SK-N-SH (cell line): ENCODE measurements at regions not wholly inside any gene's neighbourhood (a gene's known extent, or its start where the extent isn't known, plus 50 kb on each side); places are given as distances from the start of the nearest gene placed in this dataset.

Experiments used
- CTCF ChIA-PET: fragments of 300-600, 350-600 bp; formaldehyde crosslinking; extraction: SDS; loops from one replicate; lab custom pipeline; 2021; lab: Yijun Ruan, JAX
- POLR2A ChIA-PET: fragments of 350-600 bp; sonication (Branson Sonifier 250); formaldehyde crosslinking; extraction: SDS; loops from one replicate; lab custom pipeline; 2020; ENCODE audit warnings: antibody characterized with exemption, inconsistent platforms; lab: Yijun Ruan, JAX
- DNase-seq: peaks from one replicate; pipeline ENCODE4 v3.0.0; 2012
- H2AFZ ChIP-seq: fragments of 200-600 bp; sonication (generic); 2 replicates; pipeline ENCODE4 v1.8.1; 2016; ENCODE audit warnings: antibody characterized with exemption, mild to moderate bottlenecking, low read depth
- H3F3A ChIP-seq: fragments of 200-600 bp; sonication (generic); replicated peaks from 2 replicates; pipeline ENCODE3; 2016; ENCODE audit warnings: antibody characterized with exemption, mild to moderate bottlenecking; ENCODE audit not compliant: insufficient read depth
- H3K27ac ChIP-seq, 2 experiments: fragments of 200-500 bp in 1 of 2; fragments of 200-600 bp in 1 of 2; sonication (Bioruptor generic) in 1 of 2; sonication (generic), shearing (Covaris generic) in 1 of 2; 2 replicates each; pipeline versions ENCODE4 v1.5.1 to v1.6.1; 2014 to 2016; ENCODE audit warnings: low read depth in 2 of 2, inconsistent platforms in 1 of 2, low read length in 1 of 2, mild to moderate bottlenecking in 1 of 2, mixed read lengths in 1 of 2
- H3K27me3 ChIP-seq: fragments of 200-600 bp; sonication (generic), shearing (Covaris generic); 2 replicates; pipeline ENCODE4 v1.6.1; 2016; ENCODE audit warnings: mixed run types; ENCODE audit not compliant: insufficient read depth
- H3K36me3 ChIP-seq, 2 experiments: fragments of 200-500 bp in 1 of 2; fragments of 200-600 bp in 1 of 2; sonication (Bioruptor generic) in 1 of 2; sonication (generic) in 1 of 2; replicated peaks in 1 of 2; 2 replicates each; pipeline versions ENCODE3 to v1.5.1; 2014 to 2016; ENCODE audit warnings: low read length in 1 of 2, mild to moderate bottlenecking in 1 of 2; ENCODE audit not compliant: insufficient read depth in 2 of 2, control insufficient read depth in 1 of 2
- H3K4me1 ChIP-seq, 2 experiments: fragments of 200-500 bp in 1 of 2; fragments of 200-600 bp in 1 of 2; sonication (Bioruptor generic) in 1 of 2; sonication (generic), shearing (Covaris generic) in 1 of 2; 2 replicates each; pipeline versions ENCODE4 v1.5.1 to v1.6.1; 2014 to 2016; ENCODE audit warnings: low read depth in 1 of 2, low read length in 1 of 2, mixed run types in 1 of 2; ENCODE audit not compliant: insufficient read depth in 2 of 2, control insufficient read depth in 1 of 2
- H3K4me2 ChIP-seq: fragments of 200-600 bp; sonication (generic), shearing (Covaris generic); 2 replicates; pipeline ENCODE4 v1.6.1; 2017; ENCODE audit warnings: mixed run types
- H3K4me3 ChIP-seq, 2 experiments: fragments of 200-500 bp in 1 of 2; fragments of 200-600 bp in 1 of 2; sonication (Bioruptor generic) in 1 of 2; sonication (generic), shearing (Covaris generic) in 1 of 2; 2 replicates each; pipeline versions ENCODE4 v1.5.1 to v1.8.1; 2014 to 2016; ENCODE audit warnings: low read depth in 2 of 2, inconsistent platforms in 1 of 2, low read length in 1 of 2, mild to moderate bottlenecking in 1 of 2, mixed read lengths in 1 of 2, moderate library complexity in 1 of 2
- H3K79me2 ChIP-seq: fragments of 200-600 bp; sonication (generic); 2 replicates; pipeline ENCODE4 v1.8.1; 2017; ENCODE audit warnings: mild to moderate bottlenecking; ENCODE audit not compliant: insufficient read depth
- H3K9ac ChIP-seq: fragments of 200-600 bp; sonication (generic); 2 replicates; pipeline ENCODE4 v1.6.1; 2017; ENCODE audit warnings: mixed run types
- H3K9me2 ChIP-seq: fragments of 200-600 bp; sonication (generic); 2 replicates; pipeline ENCODE4 v1.6.1; 2017; ENCODE audit warnings: mixed run types
- H3K9me3 ChIP-seq: fragments of 200-600 bp; sonication (generic); 2 replicates; pipeline ENCODE4 v1.6.1; 2017; ENCODE audit warnings: mixed run types, mild to moderate bottlenecking, moderate library complexity
- H4K20me1 ChIP-seq: fragments of 200-600 bp; sonication (generic); 2 replicates; pipeline ENCODE4 v1.6.1; 2017; ENCODE audit warnings: mild to moderate bottlenecking, mixed run types; ENCODE audit not compliant: insufficient read depth
- CTCF ChIP-seq: fragments of 200-600 bp; sonication (generic); IDR thresholded peaks from 2 replicates; pipeline ENCODE4 v1.6.1; 2017; ENCODE audit warnings: antibody characterized with exemption, mild to moderate bottlenecking, moderate library complexity
- EP300 ChIP-seq, 2 experiments: IDR thresholded peaks; 2 replicates each; pipeline versions ENCODE4 v1.4.0 to v1.6.1; 2012; ENCODE audit warnings: borderline replicate concordance in 1 of 2, low read depth in 1 of 2, low read length in 1 of 2
- FOSL2 ChIP-seq: IDR thresholded peaks from 2 replicates; pipeline ENCODE4 v1.4.0; 2012; ENCODE audit warnings: low read depth, mild to moderate bottlenecking, moderate library complexity, borderline replicate concordance
- FOXJ3 ChIP-seq: sonication (generic); formaldehyde crosslinking; IDR thresholded peaks from 2 replicates; pipeline ENCODE4 v1.5.1; 2020; ENCODE audit warnings: mild to moderate bottlenecking, missing genetic modification reagents
- FOXM1 ChIP-seq: IDR thresholded peaks from 2 replicates; pipeline ENCODE4 v1.4.0; 2012; ENCODE audit warnings: low read depth, mild to moderate bottlenecking
- GABPA ChIP-seq: IDR thresholded peaks from 2 replicates; pipeline ENCODE4 v1.4.0; 2012; ENCODE audit warnings: low read depth, mild to moderate bottlenecking
- IRF3 ChIP-seq: fragments of 150-350 bp; IDR thresholded peaks from 2 replicates; pipeline ENCODE4 v1.6.1; 2016; ENCODE audit warnings: mild to moderate bottlenecking, low read depth, low read length
- MAX ChIP-seq: IDR thresholded peaks from 2 replicates; pipeline ENCODE4 v1.4.0; 2012; ENCODE audit warnings: low read depth
- MEF2A ChIP-seq: IDR thresholded peaks from 2 replicates; pipeline ENCODE4 v1.4.0; 2012; ENCODE audit warnings: low read depth, borderline replicate concordance
- NFIC ChIP-seq: IDR thresholded peaks from 2 replicates; pipeline ENCODE4 v1.4.0; 2012; ENCODE audit warnings: borderline replicate concordance
- NRF1 ChIP-seq: IDR thresholded peaks from 2 replicates; pipeline ENCODE4 v1.6.1; 2012; ENCODE audit warnings: low read depth, mild to moderate bottlenecking, low read length
- REST ChIP-seq: IDR thresholded peaks from 2 replicates; pipeline ENCODE4 v1.6.1; 2012; ENCODE audit warnings: mild to moderate bottlenecking, low read depth, low read length, moderate library complexity
- SMC3 ChIP-seq: IDR thresholded peaks from 2 replicates; pipeline ENCODE4 v1.6.1; 2012; ENCODE audit warnings: low read depth, low read length, improper control_type of control experiment
- TAF1 ChIP-seq: IDR thresholded peaks from 2 replicates; pipeline ENCODE4 v1.6.1; 2012; ENCODE audit warnings: low read depth, mild to moderate bottlenecking, low read length, moderate library complexity, borderline replicate concordance
- TEAD4 ChIP-seq: IDR thresholded peaks from 2 replicates; pipeline ENCODE4 v1.4.0; 2012; ENCODE audit warnings: mild to moderate bottlenecking, borderline replicate concordance; ENCODE audit not compliant: insufficient read depth
- USF1 ChIP-seq: IDR thresholded peaks from 2 replicates; pipeline ENCODE4 v1.4.0; 2012; ENCODE audit warnings: low read depth, borderline replicate concordance
- WGBS: methylation state at CpG from one replicate; pipeline ENCODE4 v1.1.6; 2017; ENCODE audit warnings: low lambda C conversion rate; 5-methylcytosine and 5-hydroxymethylcytosine counted together

- H3K9me3 ChIP-seq: 0 out of 2 replicates have a peak, but pooled peaks cover 4% of the 10 kb centered on the region
- no peak overlapping the region for H2AFZ ChIP-seq
- no peaks in the 10 kb centered on the region for H3K4me1 ChIP-seq
- no peaks in the 10 kb centered on the region for H3K36me3 ChIP-seq
- no peaks in the 10 kb centered on the region for H3F3A ChIP-seq
- POLR2A ChIA-PET: no interaction called here
- no peak overlapping the region for H3K4me2 ChIP-seq
- TF ChIP-seq IRF3: no peak
- no peak for TF ChIP-seq REST
- no peak for TF ChIP-seq FOXM1
- TF ChIP-seq SMC3: no peak
- no peak for TF ChIP-seq FOSL2
- no peak for TF ChIP-seq NRF1
- no peak for TF ChIP-seq USF1
- no peak for TF ChIP-seq MAX
- no peak for TF ChIP-seq MEF2A
- no peak for TF ChIP-seq TAF1
- no peak for TF ChIP-seq FOXJ3 (CRISPR knock-in tag)
- no peak for TF ChIP-seq EP300 (IDR thresholded peaks at IDR 0.05; ENCODE audit: borderline replicate concordance in 1 of 2, low read depth in 1 of 2, low read length in 1 of 2)
- TF ChIP-seq GABPA: no peak
- no peak for TF ChIP-seq NFIC
- TF ChIP-seq CTCF: no peak
- TF ChIP-seq TEAD4: no peak
- CTCF ChIA-PET: interaction anchor here (1.0 to 1.8 kb wide), 2 partner anchors 41 to 101 kb away, joined by 4 read pairs; no protein-coding TSS in a partner anchor
- no peaks in the 10 kb centered on the region for H4K20me1 ChIP-seq
- H3K27ac ChIP-seq: no peak overlapping the region
- no peaks in the 10 kb centered on the region for H3K79me2 ChIP-seq
- no peaks in the 10 kb centered on the region for H3K9me2 ChIP-seq
- no peak for DNase-seq
- H3K4me3 ChIP-seq: no peak overlapping the region
- peaks cover 37% of the 10 kb centered on the region; the same call in 1 of the 2 replicates for H3K27me3 ChIP-seq
- 70% methylated on average over 12 of the region's 12 CpGs for WGBS
- no peak overlapping the region for H3K9ac ChIP-seq
These were observed 88.7 kb upstream of the EPHB3 start for GRCh38 chr3:184472723-184473428.
